HCT116 (cell line): ENCODE measurements at regions not wholly inside any gene's neighbourhood (a gene's known extent, or its start where the extent isn't known, plus 50 kb on each side); places are given as distances from the start of the nearest gene placed in this dataset.

Source experiments
- ATAC-seq: fragments of 200-7000 bp; cut with Tn5 transposase; 2 replicates; pipeline ENCODE4 v1.9.1; 2020; ENCODE audit warnings: mild to moderate bottlenecking, moderate library complexity
- BruUV-seq: library from RNA; stranded (reverse); fragments of 400-500 nt; replicated peaks from 2 replicates; lab custom pipeline; 2021; lab: Mats Ljungman, UMichigan
- CTCF ChIA-PET: fragments of 300-600 bp; sonication (Branson Sonifier 250); formaldehyde crosslinking; loops from one replicate; lab custom pipeline; 2021; ENCODE audit warnings: antibody characterized with exemption; lab: Charles Lee
- POLR2A ChIA-PET: fragments of 300-600, 350-600 bp; sonication (Branson Sonifier 250); formaldehyde crosslinking; loops from one replicate; lab custom pipeline; 2021; ENCODE audit warnings: antibody characterized with exemption; lab: Charles Lee
- RAD21 ChIA-PET, 2 experiments: fragments of 300-600 bp; sonication (Branson Sonifier 250); formaldehyde crosslinking; loops; one replicate each; lab custom pipeline; 2023; ENCODE audit warnings: low total read pairs in 2 of 2; ENCODE audit not compliant: uncharacterized antibody in 2 of 2, unreplicated experiment in 2 of 2, low non-redundant PET in 1 of 2; lab: Charles Lee
- DNase-seq: peaks from one replicate; pipeline ENCODE4 v3.0.0-alpha.2; 2010; ENCODE audit warnings: low read depth, low spot score
- H2AFZ ChIP-seq: fragments of 200-600 bp; shearing (Covaris generic), sonication (generic); 2 replicates; pipeline ENCODE4 v1.6.1; 2017; ENCODE audit warnings: low read depth, mixed run types, mixed read lengths, antibody characterized with exemption, low read length; ENCODE audit not compliant: poor library complexity, severe bottlenecking
- H3K27ac ChIP-seq: 2 replicates; pipeline ENCODE4 v1.5.1; 2012; ENCODE audit warnings: low read depth, low read length
- H3K27me3 ChIP-seq: fragments of 200-600 bp; sonication (generic); 2 replicates; pipeline ENCODE4 v1.6.1; 2016; ENCODE audit warnings: mixed run types, low read length, mixed read lengths; ENCODE audit not compliant: insufficient read depth
- H3K36me3 ChIP-seq, 2 experiments: fragments of 200-500 bp in 1 of 2; fragments of 200-600 bp in 1 of 2; sonication (Bioruptor generic) in 1 of 2; sonication (generic) in 1 of 2; 2 replicates each; pipeline versions ENCODE4 v1.5.1 to v1.6.1; 2014 to 2016; ENCODE audit warnings: low read length in 2 of 2, inconsistent platforms in 1 of 2, mixed read lengths in 1 of 2, mixed run types in 1 of 2; ENCODE audit not compliant: insufficient read depth in 2 of 2, control insufficient read depth in 1 of 2
- H3K4me1 ChIP-seq, 2 experiments: fragments of 200-600 bp in 1 of 2; sonication (generic) in 1 of 2; 2 replicates each; pipeline versions ENCODE4 v1.5.1 to v1.6.1; 2012 to 2017; ENCODE audit warnings: low read length in 2 of 2, inconsistent platforms in 1 of 2, mild to moderate bottlenecking in 1 of 2, mixed read lengths in 1 of 2, mixed run types in 1 of 2, moderate library complexity in 1 of 2; ENCODE audit not compliant: insufficient read depth in 2 of 2, control insufficient read depth in 1 of 2
- H3K4me2 ChIP-seq: fragments of 200-600 bp; sonication (generic); 2 replicates; pipeline ENCODE4 v1.6.1; 2017; ENCODE audit warnings: mixed run types, low read length, mixed read lengths
- H3K4me3 ChIP-seq, 2 experiments: fragments of 200-600 bp in 1 of 2; sonication (generic) in 1 of 2; replicated peaks in 1 of 2; 2 replicates each; pipeline ENCODE4 v1.5.1; 2011 to 2016; ENCODE audit warnings: low read length in 2 of 2, control low read depth in 1 of 2, low read depth in 1 of 2, mild to moderate bottlenecking in 1 of 2, mixed read lengths in 1 of 2, mixed run types in 1 of 2
- H3K79me2 ChIP-seq: fragments of 200-600 bp; sonication (generic); 2 replicates; pipeline ENCODE4 v1.6.1; 2017; ENCODE audit warnings: mild to moderate bottlenecking, mixed run types, low read length, moderate library complexity, mixed read lengths; ENCODE audit not compliant: insufficient read depth
- H3K9ac ChIP-seq: fragments of 200-600 bp; sonication (generic); 2 replicates; pipeline ENCODE4 v1.6.1; 2016; ENCODE audit warnings: low read length, mixed read lengths
- H3K9me2 ChIP-seq: fragments of 200-600 bp; sonication (generic), shearing (Covaris generic); 2 replicates; pipeline ENCODE4 v1.6.1; 2017; ENCODE audit warnings: mixed run types, mild to moderate bottlenecking, moderate library complexity; ENCODE audit not compliant: insufficient read depth
- H3K9me3 ChIP-seq, 2 experiments: fragments of 200-500 bp in 1 of 2; fragments of 200-600 bp in 1 of 2; sonication (Bioruptor generic) in 1 of 2; sonication (generic) in 1 of 2; 2 replicates each; pipeline ENCODE4 v1.6.1; 2014 to 2017; ENCODE audit warnings: low read length in 2 of 2, mixed read lengths in 2 of 2, inconsistent platforms in 1 of 2, low read depth in 1 of 2, mild to moderate bottlenecking in 1 of 2, mixed run types in 1 of 2, moderate library complexity in 1 of 2; ENCODE audit not compliant: control insufficient read depth in 1 of 2, insufficient read depth in 1 of 2
- H4K20me1 ChIP-seq: fragments of 200-600 bp; sonication (generic), shearing (Covaris generic); 2 replicates; pipeline ENCODE4 v1.6.1; 2017; ENCODE audit warnings: mixed run types, mild to moderate bottlenecking, moderate library complexity; ENCODE audit not compliant: insufficient read depth
- CBX3 ChIP-seq: IDR thresholded peaks from 2 replicates; pipeline ENCODE4 v1.6.1; 2012; ENCODE audit warnings: low read depth
- CTCF ChIP-seq, 3 experiments: fragments of 200-600 bp in 1 of 3; sonication (generic) in 1 of 3; IDR thresholded peaks in 2 of 3; conservative IDR thresholded peaks in 1 of 3; 2 replicates each; pipeline ENCODE4 v1.5.1; 2012 to 2017; ENCODE audit warnings: low read depth in 2 of 3, low read length in 2 of 3, antibody characterized with exemption in 1 of 3, borderline replicate concordance in 1 of 3, control low read depth in 1 of 3, mild to moderate bottlenecking in 1 of 3, mixed read lengths in 1 of 3, mixed run types in 1 of 3, moderate library complexity in 1 of 3; ENCODE audit not compliant: insufficient read depth in 1 of 3
- EGR1 ChIP-seq: IDR thresholded peaks from 2 replicates; pipeline ENCODE4 v1.6.1; 2012; ENCODE audit warnings: low read depth
- ELF1 ChIP-seq: IDR thresholded peaks from 2 replicates; pipeline ENCODE4 v1.6.1; 2012; ENCODE audit warnings: low read depth, borderline replicate concordance
- EZH2 ChIP-seq: fragments of 200-600 bp; sonication (generic); IDR thresholded peaks from 2 replicates; pipeline ENCODE4 v1.6.1; 2017; ENCODE audit warnings: antibody characterized with exemption, mixed run types
- EZH2phosphoT487 ChIP-seq: fragments of 200-600 bp; IDR thresholded peaks from 2 replicates; pipeline ENCODE4 v1.6.1; 2018; ENCODE audit warnings: antibody characterized with exemption, borderline replicate concordance
- POLR2AphosphoS5 ChIP-seq: IDR thresholded peaks from 2 replicates; pipeline ENCODE4 v1.6.1; 2011; ENCODE audit warnings: mild to moderate bottlenecking, low read depth, low read length, moderate library complexity
- RAD21 ChIP-seq: IDR thresholded peaks from 2 replicates; pipeline ENCODE4 v1.6.1; 2012; ENCODE audit warnings: low read depth, mild to moderate bottlenecking
- REST ChIP-seq: IDR thresholded peaks from 2 replicates; pipeline ENCODE4 v1.6.1; 2012; ENCODE audit warnings: low read depth
- SP1 ChIP-seq: IDR thresholded peaks from 2 replicates; pipeline ENCODE4 v1.6.1; 2012; ENCODE audit warnings: low read depth
- SRF ChIP-seq: IDR thresholded peaks from 2 replicates; pipeline ENCODE4 v1.6.1; 2012; ENCODE audit warnings: low read depth
- TCF7L2 ChIP-seq: IDR thresholded peaks from 2 replicates; pipeline ENCODE4 v1.7.0; 2011; ENCODE audit warnings: borderline replicate concordance, inconsistent platforms; ENCODE audit not compliant: insufficient read depth, insufficient read length; ENCODE audit errors: extremely low read depth
- ZFX ChIP-seq: fragments of 450-650 bp; IDR thresholded peaks from 2 replicates; pipeline ENCODE4 v1.6.1; 2017
- ZNF274 ChIP-seq: fragments of 200-500 bp; sonication (Bioruptor generic); IDR thresholded peaks from 2 replicates; pipeline ENCODE4 v1.6.1; 2014; ENCODE audit warnings: mild to moderate bottlenecking, low read depth, low read length, inconsistent platforms
- intact Hi-C: fragments of 100-400 bp; cut with micrococcal nuclease; formaldehyde crosslinking; loops from 2 replicates; pipeline ENCODE4 v1.10.0; 2022
- TF ChIP-seq, protein P1 (sequence below): IDR thresholded peaks from 2 replicates; pipeline ENCODE4 v1.6.1; 2012
- TF ChIP-seq, protein P2 (sequence below): IDR thresholded peaks from 2 replicates; pipeline ENCODE4 v1.6.1; 2011; ENCODE audit warnings: mild to moderate bottlenecking, low read length, moderate library complexity; ENCODE audit not compliant: insufficient replicate concordance; ENCODE audit errors: extremely low read depth

- no peak overlapping the region for H3K4me2 ChIP-seq
- no peaks in the 10 kb centered on the region for H3K9me2 ChIP-seq
- ChIA-PET RAD21 (no interaction called here), POLR2A (no interaction called here), CTCF (no interaction called here)
- H3K27ac ChIP-seq = no peak overlapping the region
- ATAC-seq = no peak
- H3K4me3 ChIP-seq = no peak overlapping the region
- H3K27me3 ChIP-seq = no peaks in the 10 kb centered on the region
- H2AFZ ChIP-seq = no peak overlapping the region
- H3K4me1 ChIP-seq = no peaks in the 10 kb centered on the region
- DNase-seq = no peak
- no peaks in the 10 kb centered on the region for H4K20me1 ChIP-seq
- H3K79me2 ChIP-seq = no peaks in the 10 kb centered on the region
- TF ChIP-seq ZNF274 = no peak
- TF ChIP-seq, protein P1, sequence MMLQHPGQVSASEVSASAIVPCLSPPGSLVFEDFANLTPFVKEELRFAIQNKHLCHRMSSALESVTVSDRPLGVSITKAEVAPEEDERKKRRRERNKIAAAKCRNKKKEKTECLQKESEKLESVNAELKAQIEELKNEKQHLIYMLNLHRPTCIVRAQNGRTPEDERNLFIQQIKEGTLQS = no peak
- no peak for TF ChIP-seq EZH2phosphoT487
- no peak for TF ChIP-seq CBX3
- TF ChIP-seq ELF1 = no peak
- no peak for TF ChIP-seq POLR2AphosphoS5
- TF ChIP-seq TCF7L2 = no peak
- TF ChIP-seq, protein P2, sequence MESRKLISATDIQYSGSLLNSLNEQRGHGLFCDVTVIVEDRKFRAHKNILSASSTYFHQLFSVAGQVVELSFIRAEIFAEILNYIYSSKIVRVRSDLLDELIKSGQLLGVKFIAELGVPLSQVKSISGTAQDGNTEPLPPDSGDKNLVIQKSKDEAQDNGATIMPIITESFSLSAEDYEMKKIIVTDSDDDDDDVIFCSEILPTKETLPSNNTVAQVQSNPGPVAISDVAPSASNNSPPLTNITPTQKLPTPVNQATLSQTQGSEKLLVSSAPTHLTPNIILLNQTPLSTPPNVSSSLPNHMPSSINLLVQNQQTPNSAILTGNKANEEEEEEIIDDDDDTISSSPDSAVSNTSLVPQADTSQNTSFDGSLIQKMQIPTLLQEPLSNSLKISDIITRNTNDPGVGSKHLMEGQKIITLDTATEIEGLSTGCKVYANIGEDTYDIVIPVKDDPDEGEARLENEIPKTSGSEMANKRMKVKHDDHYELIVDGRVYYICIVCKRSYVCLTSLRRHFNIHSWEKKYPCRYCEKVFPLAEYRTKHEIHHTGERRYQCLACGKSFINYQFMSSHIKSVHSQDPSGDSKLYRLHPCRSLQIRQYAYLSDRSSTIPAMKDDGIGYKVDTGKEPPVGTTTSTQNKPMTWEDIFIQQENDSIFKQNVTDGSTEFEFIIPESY = no peak
- no peak for TF ChIP-seq SP1
- no peak for TF ChIP-seq EZH2
- TF ChIP-seq ZFX = no peak
- no peak for TF ChIP-seq RAD21
- TF ChIP-seq REST = no peak
- TF ChIP-seq CTCF (IDR thresholded peaks at IDR 0.05 in 2 of 3, conservative IDR thresholded peaks at IDR 0.05 in 1 of 3; ENCODE audit: borderline replicate concordance in 1 of 3, insufficient read depth in 1 of 3, low read depth in 2 of 3, low read length in 2 of 3) = no peak
- TF ChIP-seq SRF = no peak
- TF ChIP-seq EGR1 = no peak
- no TSS peak for BruUV-seq
- H3K9me3 ChIP-seq = peaks cover 7 to 20% of the 10 kb centered on the region in 2 experiments; a peak in 2 of 4 replicates
- no peak overlapping the region for H3K9ac ChIP-seq
- intact Hi-C loops = no loop called here
- no peaks in the 10 kb centered on the region for H3K36me3 ChIP-seq
Observed at GRCh38 chr5:29161399-29162291, 2031.8 kb upstream of the CDH6 start.
